ENCODE measurements at regions not wholly inside any gene's neighbourhood (a gene's known extent, or its start where the extent isn't known, plus 50 kb on each side); places are given as distances from the start of the nearest gene placed in this dataset.

GRCh38 chr2:5937321-5937720, 245.1 kb downstream of the SOX11 start (continued):
- no peak for TF ChIP-seq REST (IDR thresholded peaks at IDR 0.05; ENCODE audit: low read depth)
- TF ChIP-seq EGR1 (IDR thresholded peaks at IDR 0.05; ENCODE audit: low read depth), result no peak
- no peak for TF ChIP-seq ZNF274 (IDR thresholded peaks at IDR 0.05; ENCODE audit: low read depth, low read length)
- TF ChIP-seq POLR2AphosphoS5 (IDR thresholded peaks at IDR 0.05; ENCODE audit: low read depth, low read length), result no peak
- TF ChIP-seq RAD21 (IDR thresholded peaks at IDR 0.05; ENCODE audit: low read depth), result no peak
- no peak for TF ChIP-seq JUND (IDR thresholded peaks at IDR 0.05)
- TF ChIP-seq ATF3 (IDR thresholded peaks at IDR 0.05), result no peak
- no peak for TF ChIP-seq TCF7L2 (IDR thresholded peaks at IDR 0.05; ENCODE audit: borderline replicate concordance, extremely low read depth, insufficient read depth, insufficient read length)

- Histone ChIP-seq H3K9me3 (ENCODE audit: control insufficient read depth in 1 of 2, insufficient read depth in 1 of 2, low read depth in 1 of 2, low read length in 2 of 2) (peaks cover 6% of the 10 kb centered on the region in 2 experiments; a peak in 2 of 4 replicates), H3K9ac (ENCODE audit: low read length) (no peak overlapping the region), H3K4me1 (ENCODE audit: control insufficient read depth in 1 of 2, insufficient read depth in 2 of 2, low read length in 2 of 2) (no peaks in the 10 kb centered on the region), H3K4me2 (ENCODE audit: low read length) (no peak overlapping the region), H2AFZ (ENCODE audit: low read depth, low read length, poor library complexity, severe bottlenecking) (no peak overlapping the region), H3K36me3 (ENCODE audit: control insufficient read depth in 1 of 2, insufficient read depth in 2 of 2, low read length in 2 of 2) (no peaks in the 10 kb centered on the region), H3K9me2 (ENCODE audit: insufficient read depth) (no peaks in the 10 kb centered on the region), H3K27ac (ENCODE audit: low read depth, low read length) (no peak overlapping the region), H4K20me1 (ENCODE audit: insufficient read depth) (no peaks in the 10 kb centered on the region), H3K4me3 (replicated peaks in 1 of 2; ENCODE audit: low read depth in 1 of 2, low read length in 2 of 2) (no peak overlapping the region), H3K79me2 (ENCODE audit: insufficient read depth, low read length) (no peaks in the 10 kb centered on the region), H3K27me3 (ENCODE audit: insufficient read depth, low read length) (no peaks in the 10 kb centered on the region)
- no TSS peak for BruUV-seq (replicated peaks)
- no peak for DNase-seq (ENCODE audit: low read depth, low spot score)
- ChIA-PET CTCF (no interaction called here), RAD21 (ENCODE audit: low non-redundant PET in 1 of 2, low total read pairs in 2 of 2, uncharacterized antibody in 2 of 2, unreplicated experiment in 2 of 2) (no interaction called here), POLR2A (no interaction called here)
- intact Hi-C loops (cut with micrococcal nuclease), result no loop called here
- no peak for ATAC-seq
- TF ChIP-seq SIN3A (IDR thresholded peaks at IDR 0.05; ENCODE audit: low read depth), result no peak
- no peak for TF ChIP-seq JUND (IDR thresholded peaks at IDR 0.05)
- TF ChIP-seq ZBTB33 (IDR thresholded peaks at IDR 0.05; ENCODE audit: extremely low read depth, insufficient replicate concordance, low read length), result no peak
- no peak for TF ChIP-seq MAX (IDR thresholded peaks at IDR 0.05)
- TF ChIP-seq ZNF274 (IDR thresholded peaks at IDR 0.05; ENCODE audit: low read depth, low read length), result no peak
- TF ChIP-seq YY1 (IDR thresholded peaks at IDR 0.05; ENCODE audit: extremely low read depth, insufficient replicate concordance, low read depth, low read length), result no peak
- TF ChIP-seq CEBPB (IDR thresholded peaks at IDR 0.05; ENCODE audit: low read depth), result no peak
- TF ChIP-seq ELF1 (IDR thresholded peaks at IDR 0.05; ENCODE audit: borderline replicate concordance, low read depth), result no peak
- TF ChIP-seq POLR2AphosphoS5 (IDR thresholded peaks at IDR 0.05; ENCODE audit: low read depth, low read length), result no peak
- no peak for TF ChIP-seq ZFX (IDR thresholded peaks at IDR 0.05)
- TF ChIP-seq CBX3 (IDR thresholded peaks at IDR 0.05; ENCODE audit: low read depth), result no peak
- TF ChIP-seq EGR1 (IDR thresholded peaks at IDR 0.05; ENCODE audit: low read depth), result no peak
- no peak for TF ChIP-seq SP1 (IDR thresholded peaks at IDR 0.05; ENCODE audit: low read depth)
- no peak for TF ChIP-seq EZH2 (IDR thresholded peaks at IDR 0.05)
These were observed 245.8 kb downstream of the SOX11 start for GRCh38 chr2:5937851-5938565.

Data from HCT116 (cell line).